K562 (cell line): ENCODE measurements at regions not wholly inside any gene's neighbourhood (a gene's known extent, or its start where the extent isn't known, plus 50 kb on each side); places are given as distances from the start of the nearest gene placed in this dataset.

Source experiments
- ATAC-seq: fragments of 200-7000 bp; cut with Tn5 transposase; 3 replicates; pipeline ENCODE4 v1.9.1; 2020; ENCODE audit warnings: moderate library complexity
- BruUV-seq: library from RNA; stranded (reverse); fragments of 400-500 nt; replicated peaks from 2 replicates; lab custom pipeline; 2021; lab: Mats Ljungman, UMichigan
- CTCF ChIA-PET: fragments of 300-600 bp; formaldehyde crosslinking; extraction: SDS; loops from one replicate; lab custom pipeline; 2021; ENCODE audit warnings: low intra/inter-chr PET ratio; lab: Yijun Ruan, JAX
- POLR2A ChIA-PET: fragments of 300-600, 350-650 bp; sonication (Branson Sonifier 250); formaldehyde crosslinking; extraction: SDS; loops from one replicate; lab custom pipeline; 2021; ENCODE audit warnings: antibody characterized with exemption, inconsistent platforms; lab: Yijun Ruan, JAX
- DNase-seq, 4 experiments: peaks; one replicate each; pipeline versions ENCODE4 v3.0.0 to v3.0.0-alpha.2; 2011 to 2018; ENCODE audit warnings: low spot score in 3 of 4, mixed read lengths in 3 of 4; ENCODE audit errors: extremely low read depth in 1 of 4
- FAIRE-seq: peaks from 2 replicates; lab custom pipeline; 2011; peaks lifted over from hg19 to GRCh38; lab: Jason Lieb, UNC
- H2AFZ ChIP-seq: 2 replicates; pipeline ENCODE4 v1.6.0; 2011; ENCODE audit warnings: low read depth, low read length, control low read depth, inconsistent platforms
- H3K27ac ChIP-seq: fragments of 200-600 bp; 3 replicates; pipeline ENCODE4 v1.8.0; 2011; ENCODE audit warnings: low read depth, mild to moderate bottlenecking, control low read depth, inconsistent platforms, low read length, moderate library complexity, mixed read lengths; ENCODE audit errors: extremely low read depth
- H3K27me3 ChIP-seq, 2 experiments: fragments of 300-600 bp in 1 of 2; 2 replicates in 1 of 2; 3 replicates in 1 of 2; pipeline versions ENCODE4 v1.6.0 to v1.8.0; 2011; ENCODE audit warnings: inconsistent platforms in 2 of 2, low read length in 2 of 2, mild to moderate bottlenecking in 1 of 2, mixed read lengths in 1 of 2, moderate library complexity in 1 of 2; ENCODE audit not compliant: control insufficient read depth in 2 of 2, insufficient read depth in 2 of 2
- H3K36me3 ChIP-seq: fragments of 300-600 bp; 3 replicates; pipeline ENCODE4 v1.8.0; 2011; ENCODE audit warnings: mild to moderate bottlenecking, low read length, inconsistent platforms; ENCODE audit not compliant: control insufficient read depth, insufficient read depth
- H3K4me1 ChIP-seq, 2 experiments: fragments of 200-600 bp in 1 of 2; replicated peaks in 1 of 2; 2 replicates in 1 of 2; 3 replicates in 1 of 2; pipeline versions ENCODE4 v1.5.1 to v1.8.0; 2011; ENCODE audit warnings: inconsistent platforms in 2 of 2, low read length in 2 of 2, mild to moderate bottlenecking in 1 of 2, mixed read lengths in 1 of 2, moderate library complexity in 1 of 2; ENCODE audit not compliant: control insufficient read depth in 2 of 2, insufficient read depth in 2 of 2
- H3K4me2 ChIP-seq: 2 replicates; pipeline ENCODE4 v1.6.1; 2011; ENCODE audit warnings: low read length, control low read depth, inconsistent platforms, mixed read lengths; ENCODE audit not compliant: insufficient read depth
- H3K4me3 ChIP-seq: fragments of 200-600 bp; sonication (generic), shearing (Covaris generic); 2 replicates; pipeline ENCODE4 v1.5.1; 2016; ENCODE audit warnings: control low read depth, inconsistent platforms
- H3K79me2 ChIP-seq: fragments of 200-600 bp; 3 replicates; pipeline ENCODE4 v1.8.0; 2011; ENCODE audit warnings: low read length, inconsistent platforms; ENCODE audit not compliant: control insufficient read depth, insufficient read depth
- H3K9ac ChIP-seq, 2 experiments: 2 replicates each; pipeline versions ENCODE4 v1.6.0 to v1.6.1; 2011; ENCODE audit warnings: low read depth in 2 of 2, low read length in 2 of 2, control low read depth in 1 of 2, inconsistent platforms in 1 of 2, mild to moderate bottlenecking in 1 of 2, mixed read lengths in 1 of 2; ENCODE audit not compliant: insufficient read depth in 1 of 2
- H3K9me1 ChIP-seq: one replicate; pipeline ENCODE4 v1.6.0; 2011; ENCODE audit warnings: inconsistent platforms, mild to moderate bottlenecking, low read length, moderate library complexity; ENCODE audit not compliant: control insufficient read depth, insufficient read depth
- H3K9me3 ChIP-seq: replicated peaks from 2 replicates; pipeline ENCODE4 v1.5.1; 2011; ENCODE audit warnings: low read depth, low read length, inconsistent platforms; ENCODE audit not compliant: control insufficient read depth, insufficient read depth
- H4K20me1 ChIP-seq: replicated peaks from 2 replicates; pipeline ENCODE4 v1.6.1; 2011; ENCODE audit warnings: low read length, inconsistent platforms, mixed read lengths; ENCODE audit not compliant: control insufficient read depth, insufficient read depth
- FOXA1 ChIP-seq: fragments of 450-650 bp; IDR thresholded peaks from 2 replicates; pipeline ENCODE4 v1.6.1; 2016; ENCODE audit warnings: mild to moderate bottlenecking, borderline replicate concordance
- HNRNPH1 ChIP-seq: fragments of 200-400 bp; formaldehyde crosslinking; optimal IDR thresholded peaks from 2 replicates; pipeline ENCODE3; 2017; ENCODE audit warnings: low read depth, mild to moderate bottlenecking, low read length, moderate library complexity
- HNRNPK ChIP-seq: fragments of 200-400 bp; formaldehyde crosslinking; IDR thresholded peaks from one replicate; pipeline ENCODE4 v1.6.1; 2018; ENCODE audit warnings: mild to moderate bottlenecking, low read depth, low read length; ENCODE audit not compliant: poor library complexity, severe bottlenecking
- MECOM ChIP-seq: fragments of 250-450 bp; sonication (Bioruptor Pico); IDR thresholded peaks from 2 replicates; pipeline ENCODE4 v1.8.0; 2022; ENCODE audit warnings: inconsistent platforms
- SMAD3 ChIP-seq: fragments of 450-650 bp; formaldehyde crosslinking; conservative IDR thresholded peaks from 2 replicates; pipeline ENCODE4 v1.4.0; 2020; ENCODE audit warnings: mild to moderate bottlenecking
- ZC3H8 ChIP-seq: fragments of 450-650 bp; IDR thresholded peaks from 2 replicates; pipeline ENCODE4 v1.6.1; 2017
- ZNF76 ChIP-seq: fragments of 250-450 bp; sonication (Bioruptor Pico); IDR thresholded peaks from 2 replicates; pipeline ENCODE4 v1.4.0; 2020; ENCODE audit warnings: mild to moderate bottlenecking, moderate library complexity, borderline replicate concordance
- WGBS: fragments of 100-300 bp; shearing (Covaris generic); methylation state at CpG from one replicate; pipeline ENCODE4 v1.1.6; 2016; ENCODE audit warnings: low coverage, mixed read lengths; ENCODE audit not compliant: insufficient coverage; ENCODE audit errors: missing lambda C conversion rate; 5-methylcytosine and 5-hydroxymethylcytosine counted together
- in situ Hi-C: fragments of 300-500 bp; cut with MboI; formaldehyde crosslinking; loops from 4 replicates; pipeline ENCODE4 v1.15.0; 2018; ENCODE audit warnings: inconsistent platforms, mixed read lengths
- intact Hi-C: fragments of 100-400 bp; cut with micrococcal nuclease; formaldehyde crosslinking; loops from 2 replicates; pipeline ENCODE4 v1.14.2; 2022
- TF ChIP-seq, protein P1 (sequence below), 2 experiments: fragments of 450-650 bp; conservative IDR thresholded peaks; 2 replicates each; pipeline ENCODE4 v1.6.1; 2017; ENCODE audit warnings: mild to moderate bottlenecking in 2 of 2, moderate library complexity in 2 of 2
- TF ChIP-seq, protein P2 (sequence below): sonication (generic); formaldehyde crosslinking; IDR thresholded peaks from 2 replicates; pipeline ENCODE4 v1.8.1; 2023; ENCODE audit warnings: mild to moderate bottlenecking, missing genetic modification reagents, moderate library complexity
- TF ChIP-seq, protein P3 (sequence below): fragments of 200-800 bp; sonication (Bioruptor generic); IDR thresholded peaks from 2 replicates; pipeline ENCODE4 v1.6.1; 2017; ENCODE audit warnings: missing genetic modification characterization, missing compliant biosample characterization
- TF ChIP-seq, protein P4 (sequence below): sonication (generic); IDR thresholded peaks from 2 replicates; pipeline ENCODE4 v1.6.1; 2016

DNA sequence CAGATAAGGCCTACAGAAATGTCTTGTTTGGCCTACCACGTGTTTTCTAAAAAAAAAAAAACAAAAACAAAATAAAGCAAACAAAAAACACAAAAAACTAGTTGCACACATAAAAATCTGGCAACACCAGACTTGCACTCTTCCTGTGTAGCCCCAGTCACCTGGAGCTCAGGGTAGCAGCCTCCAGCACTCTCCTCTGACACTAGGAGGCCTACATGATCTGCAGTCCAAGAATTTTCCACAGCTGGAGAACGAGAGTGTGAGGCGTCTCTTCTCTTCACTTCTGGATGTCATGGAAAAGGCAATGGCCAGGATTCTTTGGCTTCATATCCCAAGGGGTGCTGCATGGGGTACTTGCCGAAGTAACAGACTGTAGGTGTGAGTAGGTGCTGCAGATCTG, 310.2 kb upstream of the SALL1 start (continued):
- no peak for TF ChIP-seq MECOM (CRISPR knock-in tag)
- TF ChIP-seq, protein P1, sequence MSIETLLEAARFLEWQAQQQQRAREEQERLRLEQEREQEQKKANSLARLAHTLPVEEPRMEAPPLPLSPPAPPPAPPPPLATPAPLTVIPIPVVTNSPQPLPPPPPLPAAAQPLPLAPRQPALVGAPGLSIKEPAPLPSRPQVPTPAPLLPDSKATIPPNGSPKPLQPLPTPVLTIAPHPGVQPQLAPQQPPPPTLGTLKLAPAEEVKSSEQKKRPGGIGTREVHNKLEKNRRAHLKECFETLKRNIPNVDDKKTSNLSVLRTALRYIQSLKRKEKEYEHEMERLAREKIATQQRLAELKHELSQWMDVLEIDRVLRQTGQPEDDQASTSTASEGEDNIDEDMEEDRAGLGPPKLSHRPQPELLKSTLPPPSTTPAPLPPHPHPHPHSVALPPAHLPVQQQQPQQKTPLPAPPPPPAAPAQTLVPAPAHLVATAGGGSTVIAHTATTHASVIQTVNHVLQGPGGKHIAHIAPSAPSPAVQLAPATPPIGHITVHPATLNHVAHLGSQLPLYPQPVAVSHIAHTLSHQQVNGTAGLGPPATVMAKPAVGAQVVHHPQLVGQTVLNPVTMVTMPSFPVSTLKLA (conservative IDR thresholded peaks at IDR 0.05): no peak

DNA sequence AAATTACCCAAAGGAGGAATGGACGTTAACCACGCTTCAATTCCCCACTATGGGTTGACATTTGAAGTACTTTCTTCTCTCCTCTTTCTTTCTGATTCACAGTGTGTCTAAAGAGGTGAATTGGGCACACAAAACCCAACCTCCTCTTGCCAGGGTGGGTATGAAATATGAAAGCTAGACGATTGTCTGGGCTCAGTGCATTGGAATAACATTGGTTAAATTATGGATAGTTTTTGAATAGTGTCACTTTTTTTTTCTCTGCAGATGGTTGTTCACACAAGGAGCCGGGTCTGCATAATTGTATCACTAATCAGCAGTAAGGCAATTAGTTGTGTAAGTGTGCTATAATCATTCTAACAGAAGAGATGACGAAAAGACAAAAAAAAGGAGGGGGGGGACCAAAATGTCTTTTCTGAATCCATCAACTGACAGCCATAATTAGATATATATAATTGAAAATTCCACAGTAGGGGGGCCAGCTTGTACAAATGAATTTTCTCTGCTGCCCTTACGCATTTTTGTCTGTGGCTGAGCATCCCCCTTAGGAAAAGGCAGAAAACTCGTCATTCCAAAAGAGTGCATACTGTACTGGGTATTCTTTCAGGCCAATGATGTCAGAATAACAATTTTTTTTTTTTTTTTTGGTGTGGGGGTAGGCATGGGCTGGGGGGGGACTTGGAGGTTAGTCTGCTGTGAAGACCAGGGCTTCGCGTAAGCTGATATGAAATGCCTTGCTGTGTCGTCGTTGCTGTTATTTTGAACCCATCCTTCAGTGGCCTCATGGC, 307.5 kb upstream of the SALL1 start:
- Histone ChIP-seq H3K9me1 (no peaks in the 10 kb centered on the region), H3K27ac (no peak overlapping the region), H2AFZ (no peak overlapping the region), H3K79me2 (no peaks in the 10 kb centered on the region), H3K36me3 (no peaks in the 10 kb centered on the region), H3K9ac (no peak overlapping the region), H3K4me1 (no peaks in the 10 kb centered on the region), H3K27me3 (no peaks in the 10 kb centered on the region), H3K9me3 (no peaks in the 10 kb centered on the region; the same call in 1 of the 2 replicates), H3K4me2 (no peak overlapping the region), H3K4me3 (no peak overlapping the region), H4K20me1 (no peaks in the 10 kb centered on the region)
- DNase-seq (no peak), FAIRE-seq (no peak), ATAC-seq (no peak)
- WGBS: 2% methylated on average over 9 of the region's 11 CpGs
- intact Hi-C loops (no loop called here), in situ Hi-C loops (no loop called here)
- BruUV-seq: no TSS peak
- ChIA-PET POLR2A (no interaction called here), CTCF (no interaction called here)
- no peak for TF ChIP-seq HNRNPH1
- no peak for TF ChIP-seq SMAD3
- TF ChIP-seq, protein P2, sequence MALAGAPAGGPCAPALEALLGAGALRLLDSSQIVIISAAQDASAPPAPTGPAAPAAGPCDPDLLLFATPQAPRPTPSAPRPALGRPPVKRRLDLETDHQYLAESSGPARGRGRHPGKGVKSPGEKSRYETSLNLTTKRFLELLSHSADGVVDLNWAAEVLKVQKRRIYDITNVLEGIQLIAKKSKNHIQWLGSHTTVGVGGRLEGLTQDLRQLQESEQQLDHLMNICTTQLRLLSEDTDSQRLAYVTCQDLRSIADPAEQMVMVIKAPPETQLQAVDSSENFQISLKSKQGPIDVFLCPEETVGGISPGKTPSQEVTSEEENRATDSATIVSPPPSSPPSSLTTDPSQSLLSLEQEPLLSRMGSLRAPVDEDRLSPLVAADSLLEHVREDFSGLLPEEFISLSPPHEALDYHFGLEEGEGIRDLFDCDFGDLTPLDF (CRISPR knock-in tag): no peak
- no peak for TF ChIP-seq ZC3H8
- TF ChIP-seq, protein P3, sequence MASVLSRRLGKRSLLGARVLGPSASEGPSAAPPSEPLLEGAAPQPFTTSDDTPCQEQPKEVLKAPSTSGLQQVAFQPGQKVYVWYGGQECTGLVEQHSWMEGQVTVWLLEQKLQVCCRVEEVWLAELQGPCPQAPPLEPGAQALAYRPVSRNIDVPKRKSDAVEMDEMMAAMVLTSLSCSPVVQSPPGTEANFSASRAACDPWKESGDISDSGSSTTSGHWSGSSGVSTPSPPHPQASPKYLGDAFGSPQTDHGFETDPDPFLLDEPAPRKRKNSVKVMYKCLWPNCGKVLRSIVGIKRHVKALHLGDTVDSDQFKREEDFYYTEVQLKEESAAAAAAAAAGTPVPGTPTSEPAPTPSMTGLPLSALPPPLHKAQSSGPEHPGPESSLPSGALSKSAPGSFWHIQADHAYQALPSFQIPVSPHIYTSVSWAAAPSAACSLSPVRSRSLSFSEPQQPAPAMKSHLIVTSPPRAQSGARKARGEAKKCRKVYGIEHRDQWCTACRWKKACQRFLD: no peak
- TF ChIP-seq, protein P4, sequence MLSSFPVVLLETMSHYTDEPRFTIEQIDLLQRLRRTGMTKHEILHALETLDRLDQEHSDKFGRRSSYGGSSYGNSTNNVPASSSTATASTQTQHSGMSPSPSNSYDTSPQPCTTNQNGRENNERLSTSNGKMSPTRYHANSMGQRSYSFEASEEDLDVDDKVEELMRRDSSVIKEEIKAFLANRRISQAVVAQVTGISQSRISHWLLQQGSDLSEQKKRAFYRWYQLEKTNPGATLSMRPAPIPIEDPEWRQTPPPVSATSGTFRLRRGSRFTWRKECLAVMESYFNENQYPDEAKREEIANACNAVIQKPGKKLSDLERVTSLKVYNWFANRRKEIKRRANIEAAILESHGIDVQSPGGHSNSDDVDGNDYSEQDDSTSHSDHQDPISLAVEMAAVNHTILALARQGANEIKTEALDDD: no peak
- TF ChIP-seq HNRNPK: no peak
- TF ChIP-seq FOXA1: no peak
- TF ChIP-seq ZNF76 (CRISPR knock-in tag): no peak
